Astrocyte of the spinal cord (primary cell): ENCODE measurements at regions not wholly inside any gene's neighbourhood (a gene's known extent, or its start where the extent isn't known, plus 50 kb on each side); places are given as distances from the start of the nearest gene placed in this dataset.

Experiments used
- DNase-seq: peaks from one replicate; pipeline ENCODE4 v3.0.0; 2011; ENCODE audit warnings: low read depth, low spot score
- H3K4me3 ChIP-seq: 2 replicates; pipeline ENCODE4 v1.5.1; 2011; ENCODE audit warnings: low read depth, mild to moderate bottlenecking, low read length, moderate library complexity
- CTCF ChIP-seq: IDR thresholded peaks from 2 replicates; pipeline ENCODE4 v1.5.1; 2012; ENCODE audit warnings: low read depth, mild to moderate bottlenecking, low read length, inconsistent platforms
- in situ Hi-C: cut with HindIII; loops from 2 replicates; pipeline ENCODE4 v1.10.0; 2017; ENCODE audit warnings: low sequenced_read_pairs

GRCh38 chr2:43139501-43139900 lies 86.9 kb downstream of the ZFP36L2 start:
- no peak for DNase-seq
- in situ Hi-C loops = no loop called here
- no peak for TF ChIP-seq CTCF
- H3K4me3 ChIP-seq = no peak overlapping the region

GRCh38 chr2:43138441-43138840 lies 88.0 kb downstream of the ZFP36L2 start:
- no peak for TF ChIP-seq CTCF
- DNase-seq = no peak
- no peak overlapping the region for H3K4me3 ChIP-seq
- in situ Hi-C loops = no loop called here

- no peak overlapping the region for H3K4me3 ChIP-seq
- no peak for DNase-seq
- no peak for TF ChIP-seq CTCF
- in situ Hi-C loops = no loop called here
These were observed 89.5 kb downstream of the ZFP36L2 start for GRCh38 chr2:43136876-43137275.

GRCh38 chr2:43136011-43136799 lies 90.2 kb downstream of the ZFP36L2 start:
- no peak overlapping the region for H3K4me3 ChIP-seq
- in situ Hi-C loops = no loop called here
- no peak for DNase-seq
- no peak for TF ChIP-seq CTCF

GRCh38 chr2:43135583-43135982 lies 90.8 kb downstream of the ZFP36L2 start:
- no peak for TF ChIP-seq CTCF
- DNase-seq = no peak
- no peak overlapping the region for H3K4me3 ChIP-seq
- in situ Hi-C loops = no loop called here

- TF ChIP-seq CTCF = no peak
- H3K4me3 ChIP-seq = no peak overlapping the region
- in situ Hi-C loops = no loop called here
- DNase-seq = no peak
These were observed 91.9 kb downstream of the ZFP36L2 start for GRCh38 chr2:43134571-43134889.
